ENCODE measurements at regions not wholly inside any gene's neighbourhood (a gene's known extent, or its start where the extent isn't known, plus 50 kb on each side); places are given as distances from the start of the nearest gene placed in this dataset.
"Not testable (repeated sequence)": the region's sequence is repeated elsewhere in the genome, so short reads cannot be mapped to it uniquely, and the experiment has no call there.

GRCh38 chr5:164145458-164145857 is 640.0 kb downstream of the MAT2B start:
- no peak for DNase-seq

GRCh38 chr5:164146223-164146622 is 640.8 kb downstream of the MAT2B start:
- DNase-seq, result no peak

- DNase-seq, result no peak
Measured at GRCh38 chr5:164148292-164148691, 642.9 kb downstream of the MAT2B start.

GRCh38 chr5:164152539-164152938 is 647.1 kb downstream of the MAT2B start:
- not testable (repeated sequence) for DNase-seq

GRCh38 chr5:164153469-164154172 is 648.2 kb downstream of the MAT2B start:
- no peak for DNase-seq

- no peak for DNase-seq
Measured at GRCh38 chr5:164170814-164171213, 665.4 kb downstream of the MAT2B start.

GRCh38 chr5:164175083-164175482 is 669.7 kb downstream of the MAT2B start:
- no peak for DNase-seq

GRCh38 chr5:164179406-164179805 is 674.0 kb downstream of the MAT2B start:
- DNase-seq, result no peak

- DNase-seq, result no peak
Measured at GRCh38 chr5:164181604-164182003, 676.2 kb downstream of the MAT2B start.

GRCh38 chr5:164184158-164184557 is 678.7 kb downstream of the MAT2B start:
- no peak for DNase-seq

- no peak for DNase-seq
Measured at GRCh38 chr5:164185000-164185399, 679.6 kb downstream of the MAT2B start.

GRCh38 chr5:164186550-164186949 is 681.1 kb downstream of the MAT2B start:
- DNase-seq, result no peak

GRCh38 chr5:164187785-164188184 is 682.4 kb downstream of the MAT2B start:
- no peak for DNase-seq

GRCh38 chr5:164188733-164189148 is 683.3 kb downstream of the MAT2B start:
- DNase-seq, result no peak

- peak; percentile 53 for DNase-seq
Measured at GRCh38 chr5:164191240-164191639, 685.8 kb downstream of the MAT2B start.

- DNase-seq, result no peak
Measured at GRCh38 chr5:164202338-164202737, 696.9 kb downstream of the MAT2B start.

- no peak for DNase-seq
Measured at GRCh38 chr5:164203581-164204225, 698.3 kb downstream of the MAT2B start.

- DNase-seq, result no peak
Measured at GRCh38 chr5:164204338-164204946, 699.0 kb downstream of the MAT2B start.

GRCh38 chr5:164206196-164206595 is 700.8 kb downstream of the MAT2B start:
- DNase-seq, result no peak

- no peak for DNase-seq
Measured at GRCh38 chr5:164207646-164208045, 702.2 kb downstream of the MAT2B start.

- DNase-seq, result no peak
Measured at GRCh38 chr5:164210491-164210890, 705.1 kb downstream of the MAT2B start.

GRCh38 chr5:164214698-164215097 is 709.3 kb downstream of the MAT2B start:
- no peak for DNase-seq

GRCh38 chr5:164217464-164217863 is 712.0 kb downstream of the MAT2B start:
- no peak for DNase-seq

- no peak for DNase-seq
Measured at GRCh38 chr5:164220522-164220921, 715.1 kb downstream of the MAT2B start.

Measured in right hindlimb (tissue), 1 donor.